K562 (cell line): ENCODE measurements at regions not wholly inside any gene's neighbourhood (a gene's known extent, or its start where the extent isn't known, plus 50 kb on each side); places are given as distances from the start of the nearest gene placed in this dataset.

ENCODE experiments used
- ATAC-seq: fragments of 200-7000 bp; cut with Tn5 transposase; 3 replicates; pipeline ENCODE4 v1.9.1; 2020; ENCODE audit warnings: moderate library complexity
- BruUV-seq: library from RNA; stranded (reverse); fragments of 400-500 nt; replicated peaks from 2 replicates; lab custom pipeline; 2021; lab: Mats Ljungman, UMichigan
- CTCF ChIA-PET: fragments of 300-600 bp; formaldehyde crosslinking; extraction: SDS; loops from one replicate; lab custom pipeline; 2021; ENCODE audit warnings: low intra/inter-chr PET ratio; lab: Yijun Ruan, JAX
- POLR2A ChIA-PET: fragments of 300-600, 350-650 bp; sonication (Branson Sonifier 250); formaldehyde crosslinking; extraction: SDS; loops from one replicate; lab custom pipeline; 2021; ENCODE audit warnings: antibody characterized with exemption, inconsistent platforms; lab: Yijun Ruan, JAX
- DNase-seq, 4 experiments: peaks; one replicate each; pipeline versions ENCODE4 v3.0.0 to v3.0.0-alpha.2; 2011 to 2018; ENCODE audit warnings: low spot score in 3 of 4, mixed read lengths in 3 of 4; ENCODE audit errors: extremely low read depth in 1 of 4
- FAIRE-seq: peaks from 2 replicates; lab custom pipeline; 2011; peaks lifted over from hg19 to GRCh38; lab: Jason Lieb, UNC
- H2AFZ ChIP-seq: 2 replicates; pipeline ENCODE4 v1.6.0; 2011; ENCODE audit warnings: low read depth, low read length, control low read depth, inconsistent platforms
- H3K27ac ChIP-seq: fragments of 200-600 bp; 3 replicates; pipeline ENCODE4 v1.8.0; 2011; ENCODE audit warnings: low read depth, mild to moderate bottlenecking, control low read depth, inconsistent platforms, low read length, moderate library complexity, mixed read lengths; ENCODE audit errors: extremely low read depth
- H3K27me3 ChIP-seq, 2 experiments: fragments of 300-600 bp in 1 of 2; 2 replicates in 1 of 2; 3 replicates in 1 of 2; pipeline versions ENCODE4 v1.6.0 to v1.8.0; 2011; ENCODE audit warnings: inconsistent platforms in 2 of 2, low read length in 2 of 2, mild to moderate bottlenecking in 1 of 2, mixed read lengths in 1 of 2, moderate library complexity in 1 of 2; ENCODE audit not compliant: control insufficient read depth in 2 of 2, insufficient read depth in 2 of 2
- H3K36me3 ChIP-seq: fragments of 300-600 bp; 3 replicates; pipeline ENCODE4 v1.8.0; 2011; ENCODE audit warnings: mild to moderate bottlenecking, low read length, inconsistent platforms; ENCODE audit not compliant: control insufficient read depth, insufficient read depth
- H3K4me1 ChIP-seq, 2 experiments: fragments of 200-600 bp in 1 of 2; replicated peaks in 1 of 2; 2 replicates in 1 of 2; 3 replicates in 1 of 2; pipeline versions ENCODE4 v1.5.1 to v1.8.0; 2011; ENCODE audit warnings: inconsistent platforms in 2 of 2, low read length in 2 of 2, mild to moderate bottlenecking in 1 of 2, mixed read lengths in 1 of 2, moderate library complexity in 1 of 2; ENCODE audit not compliant: control insufficient read depth in 2 of 2, insufficient read depth in 2 of 2
- H3K4me2 ChIP-seq: 2 replicates; pipeline ENCODE4 v1.6.1; 2011; ENCODE audit warnings: low read length, control low read depth, inconsistent platforms, mixed read lengths; ENCODE audit not compliant: insufficient read depth
- H3K4me3 ChIP-seq: fragments of 200-600 bp; sonication (generic), shearing (Covaris generic); 2 replicates; pipeline ENCODE4 v1.5.1; 2016; ENCODE audit warnings: control low read depth, inconsistent platforms
- H3K79me2 ChIP-seq: fragments of 200-600 bp; 3 replicates; pipeline ENCODE4 v1.8.0; 2011; ENCODE audit warnings: low read length, inconsistent platforms; ENCODE audit not compliant: control insufficient read depth, insufficient read depth
- H3K9ac ChIP-seq, 2 experiments: 2 replicates each; pipeline versions ENCODE4 v1.6.0 to v1.6.1; 2011; ENCODE audit warnings: low read depth in 2 of 2, low read length in 2 of 2, control low read depth in 1 of 2, inconsistent platforms in 1 of 2, mild to moderate bottlenecking in 1 of 2, mixed read lengths in 1 of 2; ENCODE audit not compliant: insufficient read depth in 1 of 2
- H3K9me1 ChIP-seq: one replicate; pipeline ENCODE4 v1.6.0; 2011; ENCODE audit warnings: inconsistent platforms, mild to moderate bottlenecking, low read length, moderate library complexity; ENCODE audit not compliant: control insufficient read depth, insufficient read depth
- H3K9me3 ChIP-seq: replicated peaks from 2 replicates; pipeline ENCODE4 v1.5.1; 2011; ENCODE audit warnings: low read depth, low read length, inconsistent platforms; ENCODE audit not compliant: control insufficient read depth, insufficient read depth
- H4K20me1 ChIP-seq: replicated peaks from 2 replicates; pipeline ENCODE4 v1.6.1; 2011; ENCODE audit warnings: low read length, inconsistent platforms, mixed read lengths; ENCODE audit not compliant: control insufficient read depth, insufficient read depth
- BRD9 ChIP-seq: fragments of 450-650 bp; IDR thresholded peaks from 2 replicates; pipeline ENCODE4 v1.6.1; 2018; ENCODE audit warnings: low read depth; ENCODE audit not compliant: partially characterized antibody
- CREB1 ChIP-seq, 2 experiments: sonication (generic) in 1 of 2; formaldehyde crosslinking in 1 of 2; IDR thresholded peaks; 2 replicates each; pipeline versions ENCODE4 v1.6.1 to v1.8.0; 2012 to 2022; ENCODE audit warnings: inconsistent platforms in 1 of 2, mild to moderate bottlenecking in 1 of 2, missing genetic modification reagents in 1 of 2, moderate library complexity in 1 of 2
- HDAC2 ChIP-seq: fragments of 450-650 bp; IDR thresholded peaks from 2 replicates; pipeline ENCODE4 v1.6.1; 2016; ENCODE audit warnings: mild to moderate bottlenecking
- HMG20A ChIP-seq: fragments of 450-650 bp; formaldehyde crosslinking; conservative IDR thresholded peaks from 2 replicates; pipeline ENCODE4 v1.4.0; 2020; ENCODE audit warnings: mild to moderate bottlenecking, mixed read lengths
- POLR2H ChIP-seq: IDR thresholded peaks from 2 replicates; pipeline ENCODE4 v1.6.1; 2016; ENCODE audit warnings: missing genetic modification characterization, low read depth, mild to moderate bottlenecking, control low read depth, missing compliant biosample characterization, moderate library complexity
- ZNF12 ChIP-seq: sonication (generic); formaldehyde crosslinking; IDR thresholded peaks from 2 replicates; pipeline ENCODE4 v1.4.0; 2020; ENCODE audit warnings: mild to moderate bottlenecking, missing genetic modification reagents
- ZNF140 ChIP-seq: fragments of 250-450 bp; sonication (Bioruptor Pico); IDR thresholded peaks from 2 replicates; pipeline ENCODE4 v1.8.0; 2021; ENCODE audit warnings: moderate library complexity, mild to moderate bottlenecking, inconsistent platforms
- ZNF24 ChIP-seq: fragments of 450-650 bp; IDR thresholded peaks from 2 replicates; pipeline ENCODE4 v1.6.1; 2016
- WGBS: fragments of 100-300 bp; shearing (Covaris generic); methylation state at CpG from one replicate; pipeline ENCODE4 v1.1.6; 2016; ENCODE audit warnings: low coverage, mixed read lengths; ENCODE audit not compliant: insufficient coverage; ENCODE audit errors: missing lambda C conversion rate; 5-methylcytosine and 5-hydroxymethylcytosine counted together
- in situ Hi-C: fragments of 300-500 bp; cut with MboI; formaldehyde crosslinking; loops from 4 replicates; pipeline ENCODE4 v1.15.0; 2018; ENCODE audit warnings: inconsistent platforms, mixed read lengths
- intact Hi-C: fragments of 100-400 bp; cut with micrococcal nuclease; formaldehyde crosslinking; loops from 2 replicates; pipeline ENCODE4 v1.14.2; 2022
- TF ChIP-seq, protein P1 (sequence below): sonication (generic); formaldehyde crosslinking; IDR thresholded peaks from 2 replicates; pipeline ENCODE4 v1.8.0; 2022; ENCODE audit warnings: mild to moderate bottlenecking, missing genetic modification reagents
- TF ChIP-seq, protein P2 (sequence below): IDR thresholded peaks from 2 replicates; pipeline ENCODE4 v1.6.1; 2012; ENCODE audit warnings: low read depth, low read length, improper control_type of control experiment, borderline replicate concordance
- TF ChIP-seq, protein P3 (sequence below): fragments of 250-450 bp; sonication (Bioruptor Pico); IDR thresholded peaks from 2 replicates; pipeline ENCODE4 v1.9.0; 2021; ENCODE audit warnings: mild to moderate bottlenecking, inconsistent platforms
- TF ChIP-seq, protein P4 (sequence below): fragments of 250-450 bp; sonication (Bioruptor Pico); IDR thresholded peaks from 2 replicates; pipeline ENCODE4 v1.5.0; 2020; ENCODE audit warnings: mild to moderate bottlenecking

DNA sequence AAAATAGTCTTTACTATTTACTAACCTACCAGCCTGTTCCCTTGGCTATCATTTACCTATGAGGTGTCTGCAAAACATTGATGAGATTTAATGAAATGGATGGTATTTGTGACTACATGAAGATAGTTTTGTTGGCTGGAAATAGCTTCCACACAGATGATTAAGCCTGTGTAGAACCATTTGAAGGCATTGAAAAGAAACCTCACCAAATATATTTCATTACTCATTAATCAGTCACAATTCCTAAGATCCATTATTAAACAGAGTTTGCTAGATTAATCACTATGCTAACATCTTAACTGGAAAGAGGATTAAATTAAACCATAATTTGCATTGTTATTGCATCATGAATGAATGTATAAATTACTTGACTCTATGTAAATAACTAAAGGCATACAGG lies 560.3 kb downstream of the BMP2 start:
- no peak overlapping the region for H3K4me3 ChIP-seq
- H4K20me1 ChIP-seq: no peaks in the 10 kb centered on the region
- DNase-seq (no peak), FAIRE-seq (no peak), ATAC-seq (no peak)
- H3K27ac ChIP-seq: no peak overlapping the region
- H3K9me3 ChIP-seq: no peaks in the 10 kb centered on the region
- CTCF ChIA-PET: no interaction called here
- POLR2A ChIA-PET: no interaction called here
- no peaks in the 10 kb centered on the region for H3K79me2 ChIP-seq
- no peaks in the 10 kb centered on the region for H3K36me3 ChIP-seq
- no peak overlapping the region for H3K9ac ChIP-seq
- in situ Hi-C loops (no loop called here), intact Hi-C loops (no loop called here)
- H3K27me3 ChIP-seq: no peaks in the 10 kb centered on the region
- no peak overlapping the region for H3K4me2 ChIP-seq
- no peak overlapping the region for H2AFZ ChIP-seq
- BruUV-seq: no TSS peak
- H3K4me1 ChIP-seq: no peaks in the 10 kb centered on the region
- H3K9me1 ChIP-seq: no peaks in the 10 kb centered on the region
- TF ChIP-seq POLR2H (tag) (no peak), ZNF12 (no peak), HDAC2 (no peak), ZNF24 (no peak), HMG20A (CRISPR knock-in tag) (no peak), ZNF140 (CRISPR knock-in tag) (no peak), BRD9 (no peak)
- TF ChIP-seq, protein P1, sequence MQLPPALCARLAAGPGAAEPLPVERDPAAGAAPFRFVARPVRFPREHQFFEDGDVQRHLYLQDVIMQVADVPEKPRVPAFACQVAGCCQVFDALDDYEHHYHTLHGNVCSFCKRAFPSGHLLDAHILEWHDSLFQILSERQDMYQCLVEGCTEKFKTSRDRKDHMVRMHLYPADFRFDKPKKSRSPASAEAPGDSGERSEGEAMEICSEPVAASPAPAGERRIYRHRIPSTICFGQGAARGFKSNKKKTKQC (CRISPR knock-in tag): no peak

DNA sequence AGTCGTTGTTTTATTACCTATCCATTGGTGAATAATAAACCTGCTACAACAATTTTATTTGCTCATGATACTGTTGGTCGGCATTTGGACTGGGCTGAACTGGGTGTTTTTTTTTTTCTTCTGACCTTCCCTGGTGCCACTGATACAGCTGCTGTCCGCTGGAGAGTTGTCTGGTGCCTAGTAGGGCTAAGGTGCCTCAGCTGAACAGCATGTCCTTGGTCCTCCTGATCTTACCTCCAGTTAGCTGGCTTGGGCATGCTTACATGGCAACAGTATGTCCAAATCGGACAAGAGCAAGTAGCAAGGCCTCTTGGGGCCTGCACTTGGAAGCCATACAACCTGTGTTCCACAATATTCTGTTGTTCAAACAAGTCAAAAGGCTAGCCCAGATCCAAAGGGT lies 563.4 kb downstream of the BMP2 start:
- 0% methylated on average over 3 of the region's 4 CpGs for WGBS
- CTCF ChIA-PET: no interaction called here
- Histone ChIP-seq H3K9me1 (no peaks in the 10 kb centered on the region), H3K4me2 (no peak overlapping the region), H3K9me3 (no peaks in the 10 kb centered on the region), H3K4me1 (no peaks in the 10 kb centered on the region), H3K36me3 (no peaks in the 10 kb centered on the region), H3K27ac (no peak overlapping the region), H3K4me3 (no peak overlapping the region), H3K79me2 (no peaks in the 10 kb centered on the region), H2AFZ (no peak overlapping the region), H3K27me3 (no peaks in the 10 kb centered on the region), H4K20me1 (no peaks in the 10 kb centered on the region), H3K9ac (no peak overlapping the region)
- no TSS peak for BruUV-seq
- intact Hi-C loops (no loop called here), in situ Hi-C loops (no loop called here)
- no peak for ATAC-seq
- POLR2A ChIA-PET: no interaction called here
- DNase-seq: no peak
- no peak for FAIRE-seq
- TF ChIP-seq CREB1 (IDR thresholded peaks at IDR 0.05) (no peak), CREB1 (CRISPR knock-in tag; IDR thresholded peaks at IDR 0.05) (no peak)
- TF ChIP-seq, protein P2, sequence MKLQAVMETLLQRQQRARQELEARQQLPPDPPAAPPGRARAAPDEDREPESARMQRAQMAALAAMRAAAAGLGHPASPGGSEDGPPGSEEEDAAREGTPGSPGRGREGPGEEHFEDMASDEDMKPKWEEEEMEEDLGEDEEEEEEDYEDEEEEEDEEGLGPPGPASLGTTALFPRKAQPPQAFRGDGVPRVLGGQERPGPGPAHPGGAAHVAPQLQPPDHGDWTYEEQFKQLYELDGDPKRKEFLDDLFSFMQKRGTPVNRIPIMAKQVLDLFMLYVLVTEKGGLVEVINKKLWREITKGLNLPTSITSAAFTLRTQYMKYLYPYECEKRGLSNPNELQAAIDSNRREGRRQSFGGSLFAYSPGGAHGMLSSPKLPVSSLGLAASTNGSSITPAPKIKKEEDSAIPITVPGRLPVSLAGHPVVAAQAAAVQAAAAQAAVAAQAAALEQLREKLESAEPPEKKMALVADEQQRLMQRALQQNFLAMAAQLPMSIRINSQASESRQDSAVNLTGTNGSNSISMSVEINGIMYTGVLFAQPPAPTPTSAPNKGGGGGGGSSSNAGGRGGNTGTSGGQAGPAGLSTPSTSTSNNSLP: no peak
- TF ChIP-seq, protein P3, sequence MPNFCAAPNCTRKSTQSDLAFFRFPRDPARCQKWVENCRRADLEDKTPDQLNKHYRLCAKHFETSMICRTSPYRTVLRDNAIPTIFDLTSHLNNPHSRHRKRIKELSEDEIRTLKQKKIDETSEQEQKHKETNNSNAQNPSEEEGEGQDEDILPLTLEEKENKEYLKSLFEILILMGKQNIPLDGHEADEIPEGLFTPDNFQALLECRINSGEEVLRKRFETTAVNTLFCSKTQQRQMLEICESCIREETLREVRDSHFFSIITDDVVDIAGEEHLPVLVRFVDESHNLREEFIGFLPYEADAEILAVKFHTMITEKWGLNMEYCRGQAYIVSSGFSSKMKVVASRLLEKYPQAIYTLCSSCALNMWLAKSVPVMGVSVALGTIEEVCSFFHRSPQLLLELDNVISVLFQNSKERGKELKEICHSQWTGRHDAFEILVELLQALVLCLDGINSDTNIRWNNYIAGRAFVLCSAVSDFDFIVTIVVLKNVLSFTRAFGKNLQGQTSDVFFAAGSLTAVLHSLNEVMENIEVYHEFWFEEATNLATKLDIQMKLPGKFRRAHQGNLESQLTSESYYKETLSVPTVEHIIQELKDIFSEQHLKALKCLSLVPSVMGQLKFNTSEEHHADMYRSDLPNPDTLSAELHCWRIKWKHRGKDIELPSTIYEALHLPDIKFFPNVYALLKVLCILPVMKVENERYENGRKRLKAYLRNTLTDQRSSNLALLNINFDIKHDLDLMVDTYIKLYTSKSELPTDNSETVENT: no peak
- TF ChIP-seq, protein P4, sequence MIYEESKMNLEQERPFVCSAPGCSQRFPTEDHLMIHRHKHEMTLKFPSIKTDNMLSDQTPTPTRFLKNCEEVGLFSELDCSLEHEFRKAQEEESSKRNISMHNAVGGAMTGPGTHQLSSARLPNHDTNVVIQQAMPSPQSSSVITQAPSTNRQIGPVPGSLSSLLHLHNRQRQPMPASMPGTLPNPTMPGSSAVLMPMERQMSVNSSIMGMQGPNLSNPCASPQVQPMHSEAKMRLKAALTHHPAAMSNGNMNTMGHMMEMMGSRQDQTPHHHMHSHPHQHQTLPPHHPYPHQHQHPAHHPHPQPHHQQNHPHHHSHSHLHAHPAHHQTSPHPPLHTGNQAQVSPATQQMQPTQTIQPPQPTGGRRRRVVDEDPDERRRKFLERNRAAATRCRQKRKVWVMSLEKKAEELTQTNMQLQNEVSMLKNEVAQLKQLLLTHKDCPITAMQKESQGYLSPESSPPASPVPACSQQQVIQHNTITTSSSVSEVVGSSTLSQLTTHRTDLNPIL: no peak
